K562 (cell line): ENCODE measurements at regions not wholly inside any gene's neighbourhood (a gene's known extent, or its start where the extent isn't known, plus 50 kb on each side); places are given as distances from the start of the nearest gene placed in this dataset.

Source experiments
- ATAC-seq: fragments of 200-7000 bp; cut with Tn5 transposase; 3 replicates; pipeline ENCODE4 v1.9.1; 2020; ENCODE audit warnings: moderate library complexity
- BruUV-seq: library from RNA; stranded (reverse); fragments of 400-500 nt; replicated peaks from 2 replicates; lab custom pipeline; 2021; lab: Mats Ljungman, UMichigan
- CTCF ChIA-PET: fragments of 300-600 bp; formaldehyde crosslinking; extraction: SDS; loops from one replicate; lab custom pipeline; 2021; ENCODE audit warnings: low intra/inter-chr PET ratio; lab: Yijun Ruan, JAX
- POLR2A ChIA-PET: fragments of 300-600, 350-650 bp; sonication (Branson Sonifier 250); formaldehyde crosslinking; extraction: SDS; loops from one replicate; lab custom pipeline; 2021; ENCODE audit warnings: antibody characterized with exemption, inconsistent platforms; lab: Yijun Ruan, JAX
- DNase-seq, 4 experiments: peaks; one replicate each; pipeline versions ENCODE4 v3.0.0 to v3.0.0-alpha.2; 2011 to 2018; ENCODE audit warnings: low spot score in 3 of 4, mixed read lengths in 3 of 4; ENCODE audit errors: extremely low read depth in 1 of 4
- FAIRE-seq: peaks from 2 replicates; lab custom pipeline; 2011; peaks lifted over from hg19 to GRCh38; lab: Jason Lieb, UNC
- H2AFZ ChIP-seq: 2 replicates; pipeline ENCODE4 v1.6.0; 2011; ENCODE audit warnings: low read depth, low read length, control low read depth, inconsistent platforms
- H3K27ac ChIP-seq: fragments of 200-600 bp; 3 replicates; pipeline ENCODE4 v1.8.0; 2011; ENCODE audit warnings: low read depth, mild to moderate bottlenecking, control low read depth, inconsistent platforms, low read length, moderate library complexity, mixed read lengths; ENCODE audit errors: extremely low read depth
- H3K27me3 ChIP-seq, 2 experiments: fragments of 300-600 bp in 1 of 2; 2 replicates in 1 of 2; 3 replicates in 1 of 2; pipeline versions ENCODE4 v1.6.0 to v1.8.0; 2011; ENCODE audit warnings: inconsistent platforms in 2 of 2, low read length in 2 of 2, mild to moderate bottlenecking in 1 of 2, mixed read lengths in 1 of 2, moderate library complexity in 1 of 2; ENCODE audit not compliant: control insufficient read depth in 2 of 2, insufficient read depth in 2 of 2
- H3K36me3 ChIP-seq: fragments of 300-600 bp; 3 replicates; pipeline ENCODE4 v1.8.0; 2011; ENCODE audit warnings: mild to moderate bottlenecking, low read length, inconsistent platforms; ENCODE audit not compliant: control insufficient read depth, insufficient read depth
- H3K4me1 ChIP-seq, 2 experiments: fragments of 200-600 bp in 1 of 2; replicated peaks in 1 of 2; 2 replicates in 1 of 2; 3 replicates in 1 of 2; pipeline versions ENCODE4 v1.5.1 to v1.8.0; 2011; ENCODE audit warnings: inconsistent platforms in 2 of 2, low read length in 2 of 2, mild to moderate bottlenecking in 1 of 2, mixed read lengths in 1 of 2, moderate library complexity in 1 of 2; ENCODE audit not compliant: control insufficient read depth in 2 of 2, insufficient read depth in 2 of 2
- H3K4me2 ChIP-seq: 2 replicates; pipeline ENCODE4 v1.6.1; 2011; ENCODE audit warnings: low read length, control low read depth, inconsistent platforms, mixed read lengths; ENCODE audit not compliant: insufficient read depth
- H3K4me3 ChIP-seq: fragments of 200-600 bp; sonication (generic), shearing (Covaris generic); 2 replicates; pipeline ENCODE4 v1.5.1; 2016; ENCODE audit warnings: control low read depth, inconsistent platforms
- H3K79me2 ChIP-seq: fragments of 200-600 bp; 3 replicates; pipeline ENCODE4 v1.8.0; 2011; ENCODE audit warnings: low read length, inconsistent platforms; ENCODE audit not compliant: control insufficient read depth, insufficient read depth
- H3K9ac ChIP-seq, 2 experiments: 2 replicates each; pipeline versions ENCODE4 v1.6.0 to v1.6.1; 2011; ENCODE audit warnings: low read depth in 2 of 2, low read length in 2 of 2, control low read depth in 1 of 2, inconsistent platforms in 1 of 2, mild to moderate bottlenecking in 1 of 2, mixed read lengths in 1 of 2; ENCODE audit not compliant: insufficient read depth in 1 of 2
- H3K9me1 ChIP-seq: one replicate; pipeline ENCODE4 v1.6.0; 2011; ENCODE audit warnings: inconsistent platforms, mild to moderate bottlenecking, low read length, moderate library complexity; ENCODE audit not compliant: control insufficient read depth, insufficient read depth
- H3K9me3 ChIP-seq: replicated peaks from 2 replicates; pipeline ENCODE4 v1.5.1; 2011; ENCODE audit warnings: low read depth, low read length, inconsistent platforms; ENCODE audit not compliant: control insufficient read depth, insufficient read depth
- H4K20me1 ChIP-seq: replicated peaks from 2 replicates; pipeline ENCODE4 v1.6.1; 2011; ENCODE audit warnings: low read length, inconsistent platforms, mixed read lengths; ENCODE audit not compliant: control insufficient read depth, insufficient read depth
- EP300 ChIP-seq: IDR thresholded peaks from 2 replicates; pipeline ENCODE4 v1.6.1; 2012; ENCODE audit warnings: low read length, improper control_type of control experiment
- NR2C1 ChIP-seq, 2 experiments: fragments of 450-650 bp; IDR thresholded peaks; 2 replicates each; pipeline ENCODE4 v1.6.1; 2017; ENCODE audit warnings: mild to moderate bottlenecking in 2 of 2, antibody characterized with exemption in 1 of 2, inconsistent platforms in 1 of 2, missing compliant biosample characterization in 1 of 2, missing genetic modification characterization in 1 of 2
- OTX1 ChIP-seq: fragments of 450-650 bp; formaldehyde crosslinking; IDR thresholded peaks from 2 replicates; pipeline ENCODE4 v1.4.0; 2022; ENCODE audit warnings: mild to moderate bottlenecking
- SUPT5H ChIP-seq: fragments of 450-650 bp; IDR thresholded peaks from 2 replicates; pipeline ENCODE4 v1.6.1; 2016
- U2AF1 ChIP-seq: fragments of 200-400 bp; formaldehyde crosslinking; optimal IDR thresholded peaks from 2 replicates; pipeline ENCODE3; 2017; ENCODE audit warnings: mild to moderate bottlenecking, low read depth, low read length, moderate library complexity
- ZNF133 ChIP-seq: fragments of 250-450 bp; sonication (Bioruptor Pico); IDR thresholded peaks from 2 replicates; pipeline ENCODE4 v1.4.0; 2020; ENCODE audit warnings: mild to moderate bottlenecking
- ZNF134 ChIP-seq: fragments of 250-450 bp; sonication (Bioruptor Pico); conservative IDR thresholded peaks from 2 replicates; pipeline ENCODE4 v1.4.0; 2020
- ZNF785 ChIP-seq: fragments of 250-450 bp; sonication (Bioruptor Pico); IDR thresholded peaks from 2 replicates; pipeline ENCODE4 v1.4.0; 2020; ENCODE audit warnings: mild to moderate bottlenecking
- WGBS: fragments of 100-300 bp; shearing (Covaris generic); methylation state at CpG from one replicate; pipeline ENCODE4 v1.1.6; 2016; ENCODE audit warnings: low coverage, mixed read lengths; ENCODE audit not compliant: insufficient coverage; ENCODE audit errors: missing lambda C conversion rate; 5-methylcytosine and 5-hydroxymethylcytosine counted together
- in situ Hi-C: fragments of 300-500 bp; cut with MboI; formaldehyde crosslinking; loops from 4 replicates; pipeline ENCODE4 v1.15.0; 2018; ENCODE audit warnings: inconsistent platforms, mixed read lengths
- intact Hi-C: fragments of 100-400 bp; cut with micrococcal nuclease; formaldehyde crosslinking; loops from 2 replicates; pipeline ENCODE4 v1.14.2; 2022
- TF ChIP-seq, protein P1 (sequence below): fragments of 250-450 bp; sonication (Bioruptor Pico); IDR thresholded peaks from 2 replicates; pipeline ENCODE4 v1.9.0; 2021; ENCODE audit warnings: mild to moderate bottlenecking

DNA sequence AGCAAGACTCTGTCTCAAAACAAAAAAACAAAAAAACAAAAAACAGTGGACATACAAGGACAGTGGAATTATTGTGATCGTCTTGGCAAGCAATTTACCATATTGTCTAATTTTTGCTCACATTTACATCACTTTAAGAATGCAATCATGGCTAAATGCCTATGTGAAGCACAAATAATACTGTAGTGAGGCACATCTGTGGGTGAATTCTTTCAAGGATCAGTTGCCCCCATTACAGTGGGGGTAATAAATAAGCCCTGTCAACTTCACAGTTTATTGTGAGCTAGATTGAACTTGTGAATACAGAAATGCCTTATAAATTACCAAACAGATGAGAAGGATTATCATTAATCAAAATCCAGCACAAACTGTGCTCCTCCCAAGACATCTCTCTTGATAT, 150.2 kb upstream of the PAPPA start:
- no peak for FAIRE-seq

DNA sequence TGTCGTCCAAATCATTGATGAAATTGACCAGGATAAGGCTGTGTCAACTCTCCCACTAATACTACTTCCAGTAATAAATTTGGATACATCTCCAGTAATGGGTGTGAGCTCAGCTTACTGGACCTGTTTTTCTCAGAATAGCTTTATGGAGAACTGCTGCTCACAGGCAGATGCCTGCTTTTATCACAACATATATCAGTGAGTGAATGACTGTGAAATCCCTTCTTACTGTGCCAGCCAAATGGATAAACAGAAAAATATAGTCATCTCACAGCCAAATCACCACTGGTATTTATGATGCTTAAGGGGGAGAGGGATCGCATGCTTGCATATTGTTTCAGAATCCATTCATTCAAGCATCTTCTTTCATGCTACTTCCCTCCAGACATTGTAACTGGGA, 148.4 kb upstream of the PAPPA start:
- WGBS, result 10% methylated on average over 2 of the region's 2 CpGs

More for the DNA sequence above, 150.2 kb upstream of the PAPPA start:
- no peak overlapping the region for H2AFZ ChIP-seq
- H3K4me1 ChIP-seq, result no peaks in the 10 kb centered on the region
- CTCF ChIA-PET, result no interaction called here
- in situ Hi-C loops (no loop called here), intact Hi-C loops (no loop called here)
- no peak for DNase-seq
- no peak overlapping the region for H3K4me3 ChIP-seq
- TF ChIP-seq U2AF1, result no peak
- H3K79me2 ChIP-seq, result no peaks in the 10 kb centered on the region
- 0% methylated on average over 1 of the region's 1 CpG for WGBS
- BruUV-seq, result no TSS peak
- no peak overlapping the region for H3K27ac ChIP-seq
- POLR2A ChIA-PET, result no interaction called here
- H4K20me1 ChIP-seq, result no peaks in the 10 kb centered on the region
- no peaks in the 10 kb centered on the region for H3K9me1 ChIP-seq
- H3K9me3 ChIP-seq, result no peaks in the 10 kb centered on the region
- no peak overlapping the region for H3K4me2 ChIP-seq
- H3K27me3 ChIP-seq, result no peaks in the 10 kb centered on the region
- ATAC-seq, result no peak
- H3K36me3 ChIP-seq, result no peaks in the 10 kb centered on the region
- H3K9ac ChIP-seq, result no peak overlapping the region

More for the DNA sequence above, 148.4 kb upstream of the PAPPA start:
- Histone ChIP-seq H3K4me2 (no peak overlapping the region), H3K27me3 (no peaks in the 10 kb centered on the region), H3K27ac (no peak overlapping the region), H3K4me3 (no peak overlapping the region), H3K9me3 (no peaks in the 10 kb centered on the region), H2AFZ (no peak overlapping the region), H3K9ac (no peak overlapping the region), H3K9me1 (no peaks in the 10 kb centered on the region), H3K4me1 (no peaks in the 10 kb centered on the region), H4K20me1 (no peaks in the 10 kb centered on the region), H3K79me2 (no peaks in the 10 kb centered on the region), H3K36me3 (no peaks in the 10 kb centered on the region)
- FAIRE-seq (no peak), ATAC-seq (no peak), DNase-seq (no peak)
- TF ChIP-seq OTX1 (CRISPR knock-in tag) (no peak), EP300 (no peak), SUPT5H (no peak), NR2C1 (IDR thresholded peaks at IDR 0.05) (no peak), NR2C1 (tag; IDR thresholded peaks at IDR 0.05) (no peak), ZNF133 (CRISPR knock-in tag) (no peak), ZNF134 (no peak), ZNF785 (no peak)
- TF ChIP-seq, protein P1, sequence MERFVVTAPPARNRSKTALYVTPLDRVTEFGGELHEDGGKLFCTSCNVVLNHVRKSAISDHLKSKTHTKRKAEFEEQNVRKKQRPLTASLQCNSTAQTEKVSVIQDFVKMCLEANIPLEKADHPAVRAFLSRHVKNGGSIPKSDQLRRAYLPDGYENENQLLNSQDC (CRISPR knock-in tag), result no peak
- in situ Hi-C loops, result no loop called here
- CTCF ChIA-PET, result no interaction called here
- POLR2A ChIA-PET, result no interaction called here
- BruUV-seq, result no TSS peak
- intact Hi-C loops, result no loop called here
